CD14-positive monocyte (primary cell): ENCODE measurements at regions not wholly inside any gene's neighbourhood (a gene's known extent, or its start where the extent isn't known, plus 50 kb on each side); places are given as distances from the start of the nearest gene placed in this dataset.

Source experiments
- DNase-seq, 3 donors: peaks; one replicate each; pipeline ENCODE4 v3.0.0-alpha.2; 2011 to 2022
- H2AFZ ChIP-seq: 2 replicates; pipeline ENCODE4 v1.6.0; 2012; ENCODE audit warnings: mild to moderate bottlenecking, low read depth, low read length, inconsistent platforms; ENCODE audit not compliant: insufficient read depth, poor library complexity, severe bottlenecking
- H3K27ac ChIP-seq, 2 donors: 1 replicate in 1 of 2; 2 replicates in 1 of 2; pipeline ENCODE4 v1.5.1; 2012 to 2013; ENCODE audit warnings: low read length in 2 of 2, control low read depth in 1 of 2, inconsistent platforms in 1 of 2, low read depth in 1 of 2, mild to moderate bottlenecking in 1 of 2
- H3K27me3 ChIP-seq, 2 donors: one replicate each; pipeline versions ENCODE4 v1.6.0 to v1.6.1; 2011 to 2013; ENCODE audit warnings: low read length in 2 of 2; ENCODE audit not compliant: control insufficient read depth in 2 of 2, insufficient read depth in 2 of 2
- H3K36me3 ChIP-seq, 2 donors: replicated peaks in 1 of 2; 1 replicate in 1 of 2; 2 replicates in 1 of 2; pipeline versions ENCODE4 v1.5.1 to v1.6.1; 2012 to 2013; ENCODE audit warnings: low read length in 2 of 2, control low read depth in 1 of 2, inconsistent platforms in 1 of 2, mild to moderate bottlenecking in 1 of 2; ENCODE audit not compliant: insufficient read depth in 2 of 2, control insufficient read depth in 1 of 2
- H3K4me1 ChIP-seq, 2 donors: 1 replicate in 1 of 2; 2 replicates in 1 of 2; pipeline versions ENCODE4 v1.5.1 to v1.6.1; 2012 to 2013; ENCODE audit warnings: low read length in 2 of 2, control low read depth in 1 of 2, inconsistent platforms in 1 of 2, mild to moderate bottlenecking in 1 of 2, moderate library complexity in 1 of 2; ENCODE audit not compliant: insufficient read depth in 2 of 2, control insufficient read depth in 1 of 2
- H3K4me2 ChIP-seq: replicated peaks from 2 replicates; pipeline ENCODE3; 2012; ENCODE audit warnings: low read length, moderate library complexity, mild to moderate bottlenecking; ENCODE audit not compliant: poor library complexity, severe bottlenecking; ENCODE audit errors: extremely low read depth
- H3K4me3 ChIP-seq, 3 experiments: fragments of 200-600 bp in 1 of 3; sonication (generic) in 1 of 3; replicated peaks in 1 of 3; 1 replicate in 2 of 3; 2 replicates in 1 of 3; pipeline ENCODE4 v1.5.1; 2011 to 2013; ENCODE audit warnings: low read length in 3 of 3, mild to moderate bottlenecking in 3 of 3, control low read depth in 2 of 3, low read depth in 2 of 3, inconsistent platforms in 1 of 3, moderate library complexity in 1 of 3
- H3K79me2 ChIP-seq: 2 replicates; pipeline ENCODE4 v1.6.0; 2012; ENCODE audit warnings: mild to moderate bottlenecking, control low read depth, inconsistent platforms, low read length, moderate library complexity; ENCODE audit not compliant: insufficient read depth
- H3K9ac ChIP-seq: 2 replicates; pipeline ENCODE4 v1.6.0; 2017; ENCODE audit warnings: low read length, mild to moderate bottlenecking; ENCODE audit not compliant: insufficient read depth, poor library complexity, severe bottlenecking
- H3K9me3 ChIP-seq, 2 donors: replicated peaks in 1 of 2; 1 replicate in 1 of 2; 2 replicates in 1 of 2; pipeline versions ENCODE4 v1.5.1 to v1.6.1; 2012 to 2013; ENCODE audit warnings: low read length in 2 of 2, control low read depth in 1 of 2; ENCODE audit not compliant: control insufficient read depth in 1 of 2, insufficient read depth in 1 of 2
- H4K20me1 ChIP-seq: 2 replicates; pipeline ENCODE4 v1.6.0; 2012; ENCODE audit warnings: mild to moderate bottlenecking, low read length, control low read depth, moderate library complexity; ENCODE audit not compliant: insufficient read depth
- H3K27ac Mint-ChIP-seq, 7 donors: one replicate each; pipeline ENCODE4 v1.8.0; 2020; ENCODE audit warnings: mild to moderate bottlenecking in 7 of 7, mixed read lengths in 7 of 7, moderate library complexity in 6 of 7, inconsistent platforms in 2 of 7
- H3K27me3 Mint-ChIP-seq, 3 donors: one replicate each; pipeline ENCODE4 v1.8.0; 2021 to 2022; ENCODE audit warnings: low read depth in 3 of 3, mild to moderate bottlenecking in 3 of 3, mixed read lengths in 3 of 3, moderate library complexity in 3 of 3, inconsistent platforms in 1 of 3
- H3K36me3 Mint-ChIP-seq, 2 donors: one replicate each; pipeline ENCODE4 v1.8.0; 2020; ENCODE audit warnings: mixed read lengths in 2 of 2, inconsistent platforms in 1 of 2, mild to moderate bottlenecking in 1 of 2
- H3K4me1 Mint-ChIP-seq: one replicate; pipeline ENCODE4 v1.8.0; 2020; ENCODE audit warnings: mild to moderate bottlenecking, mixed read lengths
- H3K4me3 Mint-ChIP-seq, 2 donors: one replicate each; pipeline ENCODE4 v1.8.0; 2020; ENCODE audit warnings: mild to moderate bottlenecking in 2 of 2, mixed read lengths in 2 of 2, moderate library complexity in 1 of 2
- H3K9me3 Mint-ChIP-seq, 7 donors: one replicate each; pipeline ENCODE4 v1.8.0; 2020 to 2022; ENCODE audit warnings: mixed read lengths in 7 of 7, mild to moderate bottlenecking in 6 of 7, moderate library complexity in 6 of 7, inconsistent platforms in 2 of 7
- WGBS: methylation state at CpG from one replicate; pipeline ENCODE4 v1.1.5; 2013; ENCODE audit warnings: missing lambda C conversion rate; ENCODE audit not compliant: insufficient coverage; 5-methylcytosine and 5-hydroxymethylcytosine counted together
- intact Hi-C, 2 donors: fragments of 100-400 bp; cut with micrococcal nuclease; formaldehyde crosslinking; loops; one replicate each; pipeline versions ENCODE4 v1.15.0 to v1.15.1; 2023
- TF ChIP-seq, protein P1 (sequence below): fragments of 200-600 bp; IDR thresholded peaks from one replicate; pipeline ENCODE4 v1.8.0; 2022; ENCODE audit warnings: antibody characterized with exemption, mild to moderate bottlenecking

DNA sequence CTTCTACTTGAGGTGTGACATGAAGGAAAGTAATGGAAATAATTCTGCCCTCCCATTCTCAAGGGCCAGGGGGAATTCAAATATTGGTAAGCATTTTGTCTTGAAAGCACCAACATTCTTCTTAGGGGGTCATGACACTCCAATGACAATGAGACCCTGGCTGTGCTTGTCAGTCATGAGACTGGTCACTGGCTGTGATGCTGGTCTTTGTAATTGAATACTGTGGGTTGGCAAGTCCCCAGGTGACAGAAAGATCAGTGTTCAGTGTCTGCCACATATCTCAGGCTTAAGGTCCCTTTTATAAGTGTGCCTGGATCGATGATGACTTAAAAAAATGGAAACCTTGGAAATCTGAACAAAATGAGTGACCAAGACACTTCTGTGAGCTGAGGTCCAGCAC, 151.4 kb downstream of the SNRPN start:
- no peaks in the 10 kb centered on the region for H3K27me3 ChIP-seq
- no peaks in the 10 kb centered on the region for H3K79me2 ChIP-seq
- no peak overlapping the region for H2AFZ ChIP-seq
- H4K20me1 ChIP-seq = no peaks in the 10 kb centered on the region
- no peak overlapping the region for H3K4me3 Mint-ChIP-seq
- no peak overlapping the region for H3K27ac Mint-ChIP-seq
- no peak for DNase-seq
- H3K4me1 ChIP-seq = no peaks in the 10 kb centered on the region
- H3K4me2 ChIP-seq = no peak overlapping the region
- TF ChIP-seq, protein P1, sequence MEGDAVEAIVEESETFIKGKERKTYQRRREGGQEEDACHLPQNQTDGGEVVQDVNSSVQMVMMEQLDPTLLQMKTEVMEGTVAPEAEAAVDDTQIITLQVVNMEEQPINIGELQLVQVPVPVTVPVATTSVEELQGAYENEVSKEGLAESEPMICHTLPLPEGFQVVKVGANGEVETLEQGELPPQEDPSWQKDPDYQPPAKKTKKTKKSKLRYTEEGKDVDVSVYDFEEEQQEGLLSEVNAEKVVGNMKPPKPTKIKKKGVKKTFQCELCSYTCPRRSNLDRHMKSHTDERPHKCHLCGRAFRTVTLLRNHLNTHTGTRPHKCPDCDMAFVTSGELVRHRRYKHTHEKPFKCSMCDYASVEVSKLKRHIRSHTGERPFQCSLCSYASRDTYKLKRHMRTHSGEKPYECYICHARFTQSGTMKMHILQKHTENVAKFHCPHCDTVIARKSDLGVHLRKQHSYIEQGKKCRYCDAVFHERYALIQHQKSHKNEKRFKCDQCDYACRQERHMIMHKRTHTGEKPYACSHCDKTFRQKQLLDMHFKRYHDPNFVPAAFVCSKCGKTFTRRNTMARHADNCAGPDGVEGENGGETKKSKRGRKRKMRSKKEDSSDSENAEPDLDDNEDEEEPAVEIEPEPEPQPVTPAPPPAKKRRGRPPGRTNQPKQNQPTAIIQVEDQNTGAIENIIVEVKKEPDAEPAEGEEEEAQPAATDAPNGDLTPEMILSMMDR = no peak
- peaks cover 5 to 42% (median 31%) of the 10 kb centered on the region in 7 donors for H3K9me3 Mint-ChIP-seq
- no peak overlapping the region for H3K4me3 ChIP-seq
- no CpG with 5 or more reads among the region's 1 CpG for WGBS
- H3K36me3 Mint-ChIP-seq = no peaks in the 10 kb centered on the region
- H3K27me3 Mint-ChIP-seq = no peaks in the 10 kb centered on the region
- H3K36me3 ChIP-seq = no peaks in the 10 kb centered on the region
- no peak overlapping the region for H3K27ac ChIP-seq
- no peaks in the 10 kb centered on the region for H3K4me1 Mint-ChIP-seq
- intact Hi-C loops = no loop called here
- peaks cover 36 to 63% of the 10 kb centered on the region in 2 donors for H3K9me3 ChIP-seq
- no peak overlapping the region for H3K9ac ChIP-seq

DNA sequence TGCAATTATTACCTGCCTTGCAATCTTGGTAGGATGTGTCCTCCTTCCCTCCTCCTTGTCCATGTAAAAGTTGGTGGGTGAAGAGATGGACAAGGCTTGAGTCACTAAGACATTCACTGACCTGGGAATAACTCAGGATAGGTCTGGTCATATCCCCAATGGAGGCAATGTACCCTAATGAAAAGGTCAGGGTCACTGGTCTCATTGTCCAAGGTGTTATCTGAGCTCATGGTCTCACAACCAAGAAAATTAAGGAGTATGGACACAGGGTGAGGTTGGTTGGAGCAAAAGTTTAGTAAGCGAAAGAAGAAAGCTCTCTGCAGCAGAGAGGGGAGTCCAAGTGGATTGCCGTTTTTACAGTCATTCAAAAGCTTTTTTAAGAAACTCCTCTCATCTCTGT, 179.0 kb downstream of the SNRPN start:
- Mint-ChIP-seq H3K27ac (no peak overlapping the region), H3K36me3 (no peaks in the 10 kb centered on the region), H3K27me3 (no peaks in the 10 kb centered on the region), H3K4me3 (no peak overlapping the region), H3K4me1 (no peaks in the 10 kb centered on the region), H3K9me3 (peaks cover 4 to 22% (median 12%) of the 10 kb centered on the region in 7 donors)
- H3K79me2 ChIP-seq = no peaks in the 10 kb centered on the region
- intact Hi-C loops = no loop called here
- no peak overlapping the region for H3K9ac ChIP-seq
- no CpG with 5 or more reads among the region's 2 CpGs for WGBS
- no peak for DNase-seq
- no peak overlapping the region for H3K27ac ChIP-seq
- H3K36me3 ChIP-seq = no peaks in the 10 kb centered on the region
- no peaks in the 10 kb centered on the region for H3K27me3 ChIP-seq
- no peak overlapping the region for H3K4me3 ChIP-seq
- no peak overlapping the region for H2AFZ ChIP-seq
- TF ChIP-seq, protein P1 = no peak
- H3K9me3 ChIP-seq = peaks cover 6 to 43% of the 10 kb centered on the region in 2 donors
- no peaks in the 10 kb centered on the region for H4K20me1 ChIP-seq
- H3K4me2 ChIP-seq = no peak overlapping the region
- H3K4me1 ChIP-seq = no peaks in the 10 kb centered on the region
